Loucy (cell line): ENCODE measurements at regions not wholly inside any gene's neighbourhood (a gene's known extent, or its start where the extent isn't known, plus 50 kb on each side); places are given as distances from the start of the nearest gene placed in this dataset.

Source experiments
- H2AFZ ChIP-seq: fragments of 200-600 bp; sonication (generic); 2 replicates; pipeline ENCODE4 v1.6.0; 2016; ENCODE audit warnings: antibody characterized with exemption, mild to moderate bottlenecking, low read length, moderate library complexity
- H3F3A ChIP-seq: fragments of 200-600 bp; 2 replicates; pipeline ENCODE4 v1.6.0; 2016; ENCODE audit warnings: antibody characterized with exemption, low read depth, mild to moderate bottlenecking
- H3K27me3 ChIP-seq: fragments of 200-600 bp; sonication (generic); 2 replicates; pipeline ENCODE4 v1.6.1; 2014; ENCODE audit warnings: low read length, mild to moderate bottlenecking; ENCODE audit not compliant: insufficient read depth, poor library complexity, severe bottlenecking
- H3K36me3 ChIP-seq: fragments of 200-600 bp; sonication (generic); 2 replicates; pipeline ENCODE4 v1.6.1; 2016; ENCODE audit warnings: low read length; ENCODE audit not compliant: insufficient read depth
- H3K4me1 ChIP-seq: fragments of 200-600 bp; sonication (generic); 2 replicates; pipeline ENCODE4 v1.5.1; 2014; ENCODE audit warnings: low read length, mild to moderate bottlenecking; ENCODE audit not compliant: insufficient read depth, poor library complexity, severe bottlenecking
- H3K4me2 ChIP-seq: fragments of 200-600 bp; sonication (generic); 2 replicates; pipeline ENCODE4 v1.6.0; 2014; ENCODE audit warnings: antibody characterized with exemption, low read length, low read depth, mild to moderate bottlenecking; ENCODE audit not compliant: poor library complexity, severe bottlenecking
- H3K4me3 ChIP-seq: fragments of 200-600 bp; sonication (generic); 2 replicates; pipeline ENCODE4 v1.5.1; 2014; ENCODE audit warnings: low read length, mild to moderate bottlenecking, mixed read lengths; ENCODE audit not compliant: poor library complexity, severe bottlenecking
- H3K79me2 ChIP-seq: fragments of 200-600 bp; sonication (generic); 2 replicates; pipeline ENCODE4 v1.6.1; 2014; ENCODE audit warnings: low read length; ENCODE audit not compliant: insufficient read depth
- H3K9ac ChIP-seq: fragments of 200-600 bp; sonication (generic); 2 replicates; pipeline ENCODE4 v1.6.0; 2014; ENCODE audit warnings: mild to moderate bottlenecking, low read depth, low read length, moderate library complexity; ENCODE audit not compliant: poor library complexity, severe bottlenecking
- H3K9me2 ChIP-seq: fragments of 200-600 bp; sonication (generic); replicated peaks from 2 replicates; pipeline ENCODE4 v1.6.1; 2016; ENCODE audit warnings: low read depth, low read length, mixed read lengths
- H3K9me3 ChIP-seq: fragments of 200-600 bp; sonication (generic); 2 replicates; pipeline ENCODE4 v1.6.1; 2014; ENCODE audit warnings: mild to moderate bottlenecking, antibody characterized with exemption, low read length, low read depth; ENCODE audit not compliant: insufficient read depth
- H4K20me1 ChIP-seq: fragments of 200-600 bp; sonication (generic); 2 replicates; pipeline ENCODE4 v1.6.0; 2014; ENCODE audit warnings: antibody characterized with exemption, low read length, mild to moderate bottlenecking; ENCODE audit not compliant: insufficient read depth, poor library complexity, severe bottlenecking
- EZH2phosphoT487 ChIP-seq: fragments of 200-600 bp; IDR thresholded peaks from 2 replicates; pipeline ENCODE4 v1.6.1; 2018; ENCODE audit warnings: antibody characterized with exemption, mild to moderate bottlenecking, moderate library complexity, borderline replicate concordance
- TF ChIP-seq, protein P1 (sequence below): fragments of 200-600 bp; sonication (generic); conservative IDR thresholded peaks from 2 replicates; pipeline ENCODE4 v1.5.1; 2014; ENCODE audit warnings: mild to moderate bottlenecking, antibody characterized with exemption, low read length

DNA sequence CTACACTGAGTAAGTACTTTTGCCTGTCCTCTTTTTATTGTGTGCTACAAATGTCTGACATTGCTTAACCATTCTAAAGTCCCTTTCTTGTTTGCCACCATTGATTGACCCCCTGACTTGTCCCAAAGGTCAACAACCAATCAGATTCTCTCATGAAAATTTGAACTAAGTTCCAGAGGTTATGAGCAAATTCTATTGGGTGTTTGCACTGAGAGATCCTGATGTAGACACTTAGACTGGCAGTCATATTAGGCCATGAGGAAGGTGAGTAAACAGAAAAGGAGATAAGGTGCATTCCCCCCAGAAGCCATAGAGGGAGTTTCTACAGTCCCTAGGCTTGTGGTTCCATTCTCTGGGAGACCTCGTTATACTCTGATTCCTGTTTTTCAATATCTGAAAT, 101.3 kb upstream of the E2F8 start:
- H3K9me2 ChIP-seq = no peaks in the 10 kb centered on the region
- TF ChIP-seq, protein P1, sequence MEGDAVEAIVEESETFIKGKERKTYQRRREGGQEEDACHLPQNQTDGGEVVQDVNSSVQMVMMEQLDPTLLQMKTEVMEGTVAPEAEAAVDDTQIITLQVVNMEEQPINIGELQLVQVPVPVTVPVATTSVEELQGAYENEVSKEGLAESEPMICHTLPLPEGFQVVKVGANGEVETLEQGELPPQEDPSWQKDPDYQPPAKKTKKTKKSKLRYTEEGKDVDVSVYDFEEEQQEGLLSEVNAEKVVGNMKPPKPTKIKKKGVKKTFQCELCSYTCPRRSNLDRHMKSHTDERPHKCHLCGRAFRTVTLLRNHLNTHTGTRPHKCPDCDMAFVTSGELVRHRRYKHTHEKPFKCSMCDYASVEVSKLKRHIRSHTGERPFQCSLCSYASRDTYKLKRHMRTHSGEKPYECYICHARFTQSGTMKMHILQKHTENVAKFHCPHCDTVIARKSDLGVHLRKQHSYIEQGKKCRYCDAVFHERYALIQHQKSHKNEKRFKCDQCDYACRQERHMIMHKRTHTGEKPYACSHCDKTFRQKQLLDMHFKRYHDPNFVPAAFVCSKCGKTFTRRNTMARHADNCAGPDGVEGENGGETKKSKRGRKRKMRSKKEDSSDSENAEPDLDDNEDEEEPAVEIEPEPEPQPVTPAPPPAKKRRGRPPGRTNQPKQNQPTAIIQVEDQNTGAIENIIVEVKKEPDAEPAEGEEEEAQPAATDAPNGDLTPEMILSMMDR = 0 out of 2 replicates have a peak, but pooled peaks have one; percentile 9
- no peak for TF ChIP-seq EZH2phosphoT487
- no peaks in the 10 kb centered on the region for H3K27me3 ChIP-seq
- no peaks in the 10 kb centered on the region for H3K36me3 ChIP-seq
- H3F3A ChIP-seq = no peaks in the 10 kb centered on the region
- no peaks in the 10 kb centered on the region for H3K79me2 ChIP-seq
- H4K20me1 ChIP-seq = no peaks in the 10 kb centered on the region
- H3K9ac ChIP-seq = no peak overlapping the region
- no peak overlapping the region for H3K4me3 ChIP-seq
- no peaks in the 10 kb centered on the region for H3K4me1 ChIP-seq
- H2AFZ ChIP-seq = no peak overlapping the region
- no peak overlapping the region for H3K4me2 ChIP-seq
- H3K9me3 ChIP-seq = no peaks in the 10 kb centered on the region

DNA sequence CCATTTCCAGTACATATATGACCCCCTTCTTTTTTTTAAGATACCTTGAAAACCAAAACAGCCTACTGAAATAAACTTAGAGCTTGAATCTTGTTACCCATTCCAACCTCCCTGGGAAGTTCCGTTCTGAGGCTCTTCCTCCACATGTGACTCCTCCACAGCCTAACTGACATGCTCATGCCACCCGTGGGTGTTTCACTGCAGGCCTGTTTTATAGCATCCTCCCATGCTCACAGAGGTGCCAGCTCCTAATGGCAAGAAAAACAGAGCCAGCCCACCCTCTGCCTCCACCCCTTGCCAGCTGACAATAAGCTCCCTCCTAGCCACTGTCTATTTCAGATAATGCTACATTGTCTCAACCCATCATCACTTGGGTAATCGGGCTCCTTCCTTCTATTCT, 97.6 kb upstream of the E2F8 start:
- H3F3A ChIP-seq = no peaks in the 10 kb centered on the region
- H3K79me2 ChIP-seq = no peaks in the 10 kb centered on the region
- H3K9ac ChIP-seq = no peak overlapping the region
- no peak overlapping the region for H2AFZ ChIP-seq
- no peaks in the 10 kb centered on the region for H3K36me3 ChIP-seq
- no peaks in the 10 kb centered on the region for H3K9me2 ChIP-seq
- H3K4me1 ChIP-seq = peaks cover 6% of the 10 kb centered on the region
- H3K4me2 ChIP-seq = no peak overlapping the region
- no peaks in the 10 kb centered on the region for H3K9me3 ChIP-seq
- no peaks in the 10 kb centered on the region for H4K20me1 ChIP-seq
- no peaks in the 10 kb centered on the region for H3K27me3 ChIP-seq
- H3K4me3 ChIP-seq = no peak overlapping the region
- TF ChIP-seq EZH2phosphoT487 = no peak
- TF ChIP-seq, protein P1 = no peak

DNA sequence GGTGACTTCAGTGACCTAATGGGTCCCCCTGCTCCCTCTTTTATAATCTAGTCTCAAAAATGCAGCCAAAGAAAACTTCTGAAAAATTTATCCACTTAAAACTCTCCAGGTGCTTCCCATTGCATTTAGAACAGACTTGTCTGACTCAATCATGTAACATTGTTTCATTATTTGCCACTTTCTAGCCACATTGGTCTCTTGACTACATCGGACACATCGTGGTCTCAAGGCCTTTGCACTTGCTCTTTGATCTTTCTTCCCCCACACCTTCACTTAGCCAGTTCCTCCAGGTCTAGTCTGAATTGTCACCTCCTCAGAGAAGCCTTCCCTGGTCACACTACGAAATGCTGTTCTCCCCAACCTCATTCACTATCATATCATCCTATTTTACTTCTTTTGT, 97.0 kb upstream of the E2F8 start:
- H3K9me3 ChIP-seq = no peaks in the 10 kb centered on the region
- TF ChIP-seq, protein P1 = no peak
- no peak for TF ChIP-seq EZH2phosphoT487
- H3K79me2 ChIP-seq = no peaks in the 10 kb centered on the region
- no peak overlapping the region for H3K4me2 ChIP-seq
- H3K9me2 ChIP-seq = no peaks in the 10 kb centered on the region
- no peaks in the 10 kb centered on the region for H3F3A ChIP-seq
- H3K4me1 ChIP-seq = peaks cover 6% of the 10 kb centered on the region
- H3K27me3 ChIP-seq = no peaks in the 10 kb centered on the region
- H2AFZ ChIP-seq = no peak overlapping the region
- no peaks in the 10 kb centered on the region for H3K36me3 ChIP-seq
- H4K20me1 ChIP-seq = no peaks in the 10 kb centered on the region
- no peak overlapping the region for H3K4me3 ChIP-seq
- H3K9ac ChIP-seq = no peak overlapping the region
